ENCODE measurements at regions not wholly inside any gene's neighbourhood (a gene's known extent, or its start where the extent isn't known, plus 50 kb on each side); places are given as distances from the start of the nearest gene placed in this dataset.
"Not testable (repeated sequence)": the region's sequence is repeated elsewhere in the genome, so short reads cannot be mapped to it uniquely, and the experiment has no call there.

GRCh38 chr2:66317268-66317890, 117.5 kb upstream of the MEIS1 start:
- DNase-seq (ENCODE audit: low read depth) = no peak

- DNase-seq (ENCODE audit: low read depth) = no peak
Measured at GRCh38 chr2:66306483-66306882, 128.4 kb upstream of the MEIS1 start.

GRCh38 chr2:66305718-66306117, 129.2 kb upstream of the MEIS1 start:
- no peak for DNase-seq (ENCODE audit: low read depth)

- no peak for DNase-seq (ENCODE audit: low read depth)
Measured at GRCh38 chr2:66303471-66303870, 131.5 kb upstream of the MEIS1 start.

- DNase-seq (ENCODE audit: low read depth) = no peak
Measured at GRCh38 chr2:66301767-66302140, 133.2 kb upstream of the MEIS1 start.

- no peak for DNase-seq (ENCODE audit: low read depth)
Measured at GRCh38 chr2:66301022-66301766, 133.7 kb upstream of the MEIS1 start.

GRCh38 chr2:66283787-66284186, 151.1 kb upstream of the MEIS1 start:
- no peak for DNase-seq (ENCODE audit: low read depth)

GRCh38 chr2:66281980-66282379, 152.9 kb upstream of the MEIS1 start:
- DNase-seq (ENCODE audit: low read depth) = no peak

- no peak for DNase-seq (ENCODE audit: low read depth)
Measured at GRCh38 chr2:66279024-66279423, 155.9 kb upstream of the MEIS1 start.

- peak; percentile 1 for DNase-seq (ENCODE audit: low read depth)
Measured at GRCh38 chr2:66275984-66276383, 158.9 kb upstream of the MEIS1 start.

GRCh38 chr2:66273933-66274490, 160.9 kb upstream of the MEIS1 start:
- no peak for DNase-seq (ENCODE audit: low read depth)

- DNase-seq (ENCODE audit: low read depth) = no peak
Measured at GRCh38 chr2:66272751-66273150, 162.2 kb upstream of the MEIS1 start.

- no peak for DNase-seq (ENCODE audit: low read depth)
Measured at GRCh38 chr2:66271777-66272176, 163.1 kb upstream of the MEIS1 start.

- peak; percentile 2 for DNase-seq (ENCODE audit: low read depth)
Measured at GRCh38 chr2:66270247-66270646, 164.7 kb upstream of the MEIS1 start.

- no peak for DNase-seq (ENCODE audit: low read depth)
Measured at GRCh38 chr2:66269166-66269565, 165.8 kb upstream of the MEIS1 start.

- no peak for DNase-seq (ENCODE audit: low read depth)
Measured at GRCh38 chr2:66268756-66269155, 166.2 kb upstream of the MEIS1 start.

- no peak for DNase-seq (ENCODE audit: low read depth)
Measured at GRCh38 chr2:66264354-66264753, 170.6 kb upstream of the MEIS1 start.

GRCh38 chr2:66255867-66256266, 179.1 kb upstream of the MEIS1 start:
- no peak for DNase-seq (ENCODE audit: low read depth)

GRCh38 chr2:66255136-66255535, 179.8 kb upstream of the MEIS1 start:
- DNase-seq (ENCODE audit: low read depth) = no peak

- no peak for DNase-seq (ENCODE audit: low read depth)
Measured at GRCh38 chr2:66253066-66253465, 181.9 kb upstream of the MEIS1 start.

GRCh38 chr2:66252109-66252508, 182.8 kb upstream of the MEIS1 start:
- no peak for DNase-seq (ENCODE audit: low read depth)

- DNase-seq (ENCODE audit: low read depth) = no peak
Measured at GRCh38 chr2:66251573-66251972, 183.4 kb upstream of the MEIS1 start.

GRCh38 chr2:66249089-66249488, 185.8 kb upstream of the MEIS1 start:
- DNase-seq (ENCODE audit: low read depth) = not testable (repeated sequence)

- not testable (repeated sequence) for DNase-seq (ENCODE audit: low read depth)
Measured at GRCh38 chr2:66243809-66244208, 191.1 kb upstream of the MEIS1 start.

Data from ELR (cell line).